ENCODE measurements at regions not wholly inside any gene's neighbourhood (a gene's known extent, or its start where the extent isn't known, plus 50 kb on each side); places are given as distances from the start of the nearest gene placed in this dataset.

DNA sequence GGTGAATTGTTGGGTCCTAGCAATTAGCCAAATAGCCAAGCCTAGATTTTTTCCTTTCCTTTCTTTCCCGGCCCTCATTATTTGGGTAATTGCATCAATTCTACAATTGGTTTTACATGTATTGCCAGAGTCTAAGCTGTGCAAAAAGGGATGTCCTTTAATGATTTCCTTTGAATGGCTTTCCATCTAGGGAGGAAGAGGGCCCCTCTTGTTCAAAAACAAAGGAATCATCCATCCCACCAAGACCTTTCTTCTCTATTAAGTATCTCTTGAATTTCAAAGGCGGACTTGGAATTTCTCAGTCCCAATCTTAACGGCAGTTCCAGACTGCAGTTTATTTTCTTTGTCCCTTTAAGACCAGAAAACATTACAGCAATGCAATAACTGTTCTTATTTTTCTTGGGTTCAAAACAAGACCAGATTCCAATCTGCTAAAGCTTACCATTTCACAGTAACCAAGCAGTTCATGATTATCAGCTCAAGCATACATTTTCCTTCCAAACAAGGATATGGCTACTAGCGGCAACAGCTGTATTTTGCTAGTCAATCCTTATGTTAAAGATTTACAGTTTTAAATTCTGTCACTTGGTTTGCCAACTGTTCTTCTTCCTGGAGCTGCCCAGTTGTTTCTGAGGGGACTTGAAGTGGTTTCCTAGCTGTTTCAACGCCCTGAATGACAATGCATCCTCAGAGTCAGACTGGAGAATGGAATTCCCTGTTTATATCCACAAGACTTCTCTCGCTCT is 91.4 kb upstream of the LRIG1 start:
- Histone ChIP-seq H3K4me1 (ENCODE audit: control insufficient read depth, insufficient read depth, low read length) (no peaks in the 10 kb centered on the region), H3K4me3 (ENCODE audit: low read length in 2 of 2) (no peak overlapping the region), H3K27ac (ENCODE audit: low read length) (no peak overlapping the region), H3K9ac (ENCODE audit: low read length in 2 of 2) (no peak overlapping the region), H3K36me3 (ENCODE audit: control insufficient read depth in 2 of 2, insufficient read depth in 2 of 2, low read length in 2 of 2) (no peaks in the 10 kb centered on the region), H3K9me3 (ENCODE audit: control insufficient read depth in 2 of 2, low read length in 2 of 2) (no peaks in the 10 kb centered on the region), H3K27me3 (ENCODE audit: control insufficient read depth in 1 of 2, insufficient read depth in 2 of 2, low read length in 2 of 2) (no peaks in the 10 kb centered on the region)

DNA sequence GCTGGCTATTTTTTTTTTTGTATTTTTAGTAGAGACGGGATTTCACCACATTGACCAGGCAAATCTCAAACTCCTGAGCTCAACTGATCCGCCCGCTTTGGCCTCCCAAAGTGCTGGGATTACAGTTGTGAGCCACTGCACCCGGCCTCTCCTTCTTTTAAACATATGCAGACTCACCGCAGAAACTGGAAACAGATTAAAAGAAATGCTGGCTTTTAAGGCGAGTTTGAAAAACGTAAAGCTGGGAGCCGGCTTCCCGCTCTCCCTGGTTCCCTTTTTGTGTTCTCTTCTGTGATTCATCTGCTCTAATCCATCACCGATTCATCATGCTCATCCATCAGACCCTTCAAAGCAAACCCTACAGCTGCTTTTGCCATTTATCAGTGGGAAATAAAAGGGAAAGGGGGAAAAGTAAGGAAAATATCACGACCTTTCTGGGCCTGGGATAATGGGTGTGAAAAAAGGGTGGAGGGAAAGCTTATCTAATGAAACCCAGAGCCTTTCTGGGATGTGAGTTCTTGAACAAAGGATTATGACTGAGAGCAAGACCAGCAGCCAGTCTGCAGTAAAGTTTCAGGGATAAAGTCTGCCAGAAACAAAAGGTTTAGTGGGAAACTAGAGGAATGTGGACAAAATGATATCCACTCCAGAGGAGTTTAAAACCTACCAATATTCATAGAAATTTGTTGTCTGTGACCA is 92.3 kb upstream of the LRIG1 start:
- H3K27me3 ChIP-seq (ENCODE audit: control insufficient read depth in 1 of 2, insufficient read depth in 2 of 2, low read length in 2 of 2) = no peaks in the 10 kb centered on the region
- H3K27ac ChIP-seq (ENCODE audit: low read length) = no peak overlapping the region
- H3K36me3 ChIP-seq (ENCODE audit: control insufficient read depth in 2 of 2, insufficient read depth in 2 of 2, low read length in 2 of 2) = no peaks in the 10 kb centered on the region
- no peaks in the 10 kb centered on the region for H3K9me3 ChIP-seq (ENCODE audit: control insufficient read depth in 2 of 2, low read length in 2 of 2)
- peaks cover under 1% of the 10 kb centered on the region for H3K4me1 ChIP-seq (ENCODE audit: control insufficient read depth, insufficient read depth, low read length)
- peak overlapping the region in 1 of 2 donors; percentile 50 for H3K4me3 ChIP-seq (ENCODE audit: low read length in 2 of 2)
- H3K9ac ChIP-seq (ENCODE audit: low read length in 2 of 2) = peak overlapping the region in 1 of 2 donors; percentile 30

DNA sequence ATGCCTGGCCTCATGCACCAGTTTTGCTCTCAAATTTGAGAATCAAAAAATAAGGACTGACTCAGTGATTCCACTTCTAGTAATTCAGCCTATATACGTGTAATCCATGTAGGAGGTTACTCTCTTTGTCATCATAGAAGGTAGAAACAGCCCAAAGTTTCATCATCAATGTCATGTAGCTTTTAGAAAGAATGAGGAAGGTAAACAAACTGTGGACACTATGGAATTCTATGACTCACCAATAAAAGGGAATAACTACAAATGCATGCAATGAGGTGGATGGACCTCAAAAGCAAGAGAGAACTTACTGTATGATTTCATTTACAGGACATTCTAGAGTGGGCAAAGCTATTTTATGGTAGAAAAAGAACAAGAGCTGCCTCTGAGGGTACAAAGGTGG is 93.2 kb upstream of the LRIG1 start:
- Histone ChIP-seq H3K36me3 (ENCODE audit: control insufficient read depth in 2 of 2, insufficient read depth in 2 of 2, low read length in 2 of 2) (no peaks in the 10 kb centered on the region), H3K9me3 (ENCODE audit: control insufficient read depth in 2 of 2, low read length in 2 of 2) (no peaks in the 10 kb centered on the region), H3K4me1 (ENCODE audit: control insufficient read depth, insufficient read depth, low read length) (peaks cover 8% of the 10 kb centered on the region), H3K9ac (ENCODE audit: low read length in 2 of 2) (no peak overlapping the region), H3K27me3 (ENCODE audit: control insufficient read depth in 1 of 2, insufficient read depth in 2 of 2, low read length in 2 of 2) (no peaks in the 10 kb centered on the region), H3K4me3 (ENCODE audit: low read length in 2 of 2) (no peak overlapping the region), H3K27ac (ENCODE audit: low read length) (no peak overlapping the region)

DNA sequence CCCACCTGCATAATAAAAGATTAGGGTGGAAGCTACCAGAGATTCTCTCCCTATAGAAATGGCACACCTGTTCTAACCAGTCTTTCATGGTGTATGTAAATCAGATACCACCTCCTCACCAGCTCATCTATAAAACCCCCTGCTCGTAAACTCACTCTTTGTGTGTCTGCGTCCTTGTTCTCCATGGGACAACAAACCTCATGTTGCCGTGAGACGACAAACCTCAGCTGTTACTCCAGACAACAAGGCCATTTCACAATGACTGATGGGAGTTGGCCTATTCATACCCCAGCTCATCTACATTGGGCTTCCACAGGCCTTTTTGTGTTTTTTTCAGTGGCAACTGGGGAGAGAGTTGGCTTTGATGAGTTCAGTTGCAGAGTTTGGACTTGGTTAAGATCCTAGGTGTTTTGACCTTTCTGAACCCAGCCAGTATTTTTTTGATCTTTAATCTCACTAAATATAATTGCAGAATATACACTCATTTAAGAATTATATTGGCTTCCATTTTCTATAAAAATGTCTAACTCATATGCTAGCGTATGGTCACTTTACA is 96.6 kb upstream of the LRIG1 start:
- Histone ChIP-seq H3K4me1 (ENCODE audit: control insufficient read depth, insufficient read depth, low read length) (peaks cover 8% of the 10 kb centered on the region), H3K27ac (ENCODE audit: low read length) (no peak overlapping the region), H3K4me3 (ENCODE audit: low read length in 2 of 2) (no peak overlapping the region), H3K9ac (ENCODE audit: low read length in 2 of 2) (no peak overlapping the region), H3K27me3 (ENCODE audit: control insufficient read depth in 1 of 2, insufficient read depth in 2 of 2, low read length in 2 of 2) (no peaks in the 10 kb centered on the region), H3K36me3 (ENCODE audit: control insufficient read depth in 2 of 2, insufficient read depth in 2 of 2, low read length in 2 of 2) (no peaks in the 10 kb centered on the region), H3K9me3 (ENCODE audit: control insufficient read depth in 2 of 2, low read length in 2 of 2) (no peaks in the 10 kb centered on the region)

DNA sequence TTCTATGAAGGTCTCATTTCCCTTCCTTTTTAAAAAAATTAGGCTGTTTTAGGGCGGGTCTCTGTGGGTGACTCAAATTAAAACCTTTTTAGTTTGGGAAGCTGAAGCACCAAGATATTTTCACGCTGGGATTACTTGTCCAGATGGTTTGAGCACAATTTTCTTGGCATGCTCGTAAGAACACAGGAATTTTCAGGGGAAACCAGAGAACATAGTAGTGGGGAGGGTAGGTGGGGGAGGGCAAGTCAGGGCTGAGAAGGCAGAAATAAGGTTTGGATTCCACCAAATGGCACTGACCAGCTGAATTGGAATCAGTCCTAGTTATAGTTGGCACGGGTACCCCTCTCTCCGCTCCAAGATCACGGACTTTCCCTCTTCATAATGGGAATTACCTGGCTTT is 97.3 kb upstream of the LRIG1 start:
- Histone ChIP-seq H3K9ac (ENCODE audit: low read length in 2 of 2) (no peak overlapping the region), H3K4me3 (ENCODE audit: low read length in 2 of 2) (no peak overlapping the region), H3K36me3 (ENCODE audit: control insufficient read depth in 2 of 2, insufficient read depth in 2 of 2, low read length in 2 of 2) (no peaks in the 10 kb centered on the region), H3K27ac (ENCODE audit: low read length) (no peak overlapping the region), H3K9me3 (ENCODE audit: control insufficient read depth in 2 of 2, low read length in 2 of 2) (no peaks in the 10 kb centered on the region), H3K27me3 (ENCODE audit: control insufficient read depth in 1 of 2, insufficient read depth in 2 of 2, low read length in 2 of 2) (no peaks in the 10 kb centered on the region), H3K4me1 (ENCODE audit: control insufficient read depth, insufficient read depth, low read length) (peaks cover 8% of the 10 kb centered on the region)

DNA sequence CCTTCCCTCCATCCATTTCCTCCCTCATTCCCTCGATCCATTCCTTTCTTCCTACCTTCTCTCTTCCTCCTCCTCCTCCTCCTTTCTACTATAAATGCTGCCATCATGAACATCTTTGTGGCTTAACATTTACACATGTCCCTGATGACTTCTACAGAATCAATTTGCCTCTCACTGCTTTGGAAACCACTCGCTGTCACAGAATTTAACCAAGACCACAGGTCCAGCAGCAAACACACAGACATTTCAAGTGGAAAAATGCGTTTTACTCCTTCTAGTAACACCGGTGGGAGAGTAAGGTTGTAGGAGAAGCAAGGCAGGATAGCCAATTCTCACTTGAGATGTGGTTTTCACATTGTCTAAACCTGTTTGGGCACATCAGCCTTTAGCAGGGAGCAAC is 101.4 kb upstream of the LRIG1 start:
- Histone ChIP-seq H3K9me3 (ENCODE audit: control insufficient read depth in 2 of 2, low read length in 2 of 2) (no peaks in the 10 kb centered on the region), H3K9ac (ENCODE audit: low read length in 2 of 2) (no peak overlapping the region), H3K36me3 (ENCODE audit: control insufficient read depth in 2 of 2, insufficient read depth in 2 of 2, low read length in 2 of 2) (no peaks in the 10 kb centered on the region), H3K27me3 (ENCODE audit: control insufficient read depth in 1 of 2, insufficient read depth in 2 of 2, low read length in 2 of 2) (no peaks in the 10 kb centered on the region), H3K4me3 (ENCODE audit: low read length in 2 of 2) (no peak overlapping the region), H3K27ac (ENCODE audit: low read length) (no peak overlapping the region), H3K4me1 (ENCODE audit: control insufficient read depth, insufficient read depth, low read length) (peaks cover 8% of the 10 kb centered on the region)

DNA sequence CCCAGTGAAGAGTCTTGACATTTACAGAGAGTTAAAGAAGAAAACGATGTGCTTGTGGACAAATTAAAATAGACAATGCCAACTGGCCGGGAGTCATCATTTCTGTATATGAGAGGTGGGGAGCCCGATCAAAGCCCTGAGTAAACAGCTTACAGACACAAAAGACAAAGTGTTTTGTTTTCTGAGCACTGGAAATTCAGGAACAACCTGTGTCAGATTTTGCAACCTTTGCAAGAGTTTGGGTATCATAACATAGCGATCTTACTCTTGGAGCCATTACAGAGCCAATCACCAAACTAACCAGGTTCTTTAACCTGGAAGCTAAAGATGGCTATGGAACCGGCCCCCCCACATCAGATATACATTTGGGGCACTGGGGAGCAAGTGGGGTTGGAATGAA is 101.9 kb upstream of the LRIG1 start:
- Histone ChIP-seq H3K4me3 (ENCODE audit: low read length in 2 of 2) (no peak overlapping the region), H3K27me3 (ENCODE audit: control insufficient read depth in 1 of 2, insufficient read depth in 2 of 2, low read length in 2 of 2) (no peaks in the 10 kb centered on the region), H3K4me1 (ENCODE audit: control insufficient read depth, insufficient read depth, low read length) (peaks cover 8% of the 10 kb centered on the region), H3K27ac (ENCODE audit: low read length) (no peak overlapping the region), H3K9me3 (ENCODE audit: control insufficient read depth in 2 of 2, low read length in 2 of 2) (no peaks in the 10 kb centered on the region), H3K36me3 (ENCODE audit: control insufficient read depth in 2 of 2, insufficient read depth in 2 of 2, low read length in 2 of 2) (no peaks in the 10 kb centered on the region), H3K9ac (ENCODE audit: low read length in 2 of 2) (no peak overlapping the region)

DNA sequence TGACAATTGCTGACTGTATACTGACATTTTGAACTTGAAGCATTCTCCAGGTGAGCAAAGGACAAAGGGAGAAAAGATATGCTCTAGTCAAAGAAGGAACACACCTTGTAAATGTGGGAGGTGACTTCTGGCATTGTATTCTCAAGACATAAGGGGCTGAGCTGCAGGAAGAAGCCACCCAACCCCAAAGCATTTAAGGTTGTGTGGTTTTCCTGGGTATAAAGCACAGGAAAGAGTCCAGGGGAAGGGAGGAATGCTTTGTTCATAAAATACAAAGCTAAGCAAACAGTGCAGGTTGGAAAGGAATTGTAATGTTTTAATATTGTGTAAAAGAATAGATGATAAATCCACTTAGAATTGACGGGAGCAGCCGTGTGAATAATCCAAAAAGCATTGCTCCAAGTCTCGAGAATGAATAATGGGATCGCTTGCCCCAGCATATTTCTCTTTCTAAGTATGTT is 102.4 kb upstream of the LRIG1 start:
- Histone ChIP-seq H3K9ac (ENCODE audit: low read length in 2 of 2) (no peak overlapping the region), H3K4me1 (ENCODE audit: control insufficient read depth, insufficient read depth, low read length) (peaks cover 7% of the 10 kb centered on the region), H3K27ac (ENCODE audit: low read length) (no peak overlapping the region), H3K9me3 (ENCODE audit: control insufficient read depth in 2 of 2, low read length in 2 of 2) (no peaks in the 10 kb centered on the region), H3K36me3 (ENCODE audit: control insufficient read depth in 2 of 2, insufficient read depth in 2 of 2, low read length in 2 of 2) (no peaks in the 10 kb centered on the region), H3K27me3 (ENCODE audit: control insufficient read depth in 1 of 2, insufficient read depth in 2 of 2, low read length in 2 of 2) (no peaks in the 10 kb centered on the region), H3K4me3 (ENCODE audit: low read length in 2 of 2) (no peak overlapping the region)

DNA sequence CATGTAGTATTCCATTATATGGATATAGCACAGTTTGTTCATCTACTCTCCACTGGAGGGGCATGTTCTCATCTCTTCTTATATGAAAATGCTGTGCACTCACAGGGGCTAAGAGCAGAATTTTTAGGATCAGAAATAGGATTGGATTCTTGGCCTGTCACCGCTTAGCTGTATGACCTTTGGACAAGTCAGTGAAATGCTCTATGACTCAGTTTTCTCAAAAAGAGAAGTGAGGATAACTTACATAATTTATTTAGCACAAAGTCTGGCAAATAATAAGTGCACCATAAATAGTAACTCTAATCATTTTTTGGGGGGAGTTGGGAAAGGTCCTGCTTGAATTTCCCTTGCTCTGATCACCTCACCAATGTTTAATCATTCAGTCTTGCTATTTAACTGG is 103.7 kb upstream of the LRIG1 start:
- Histone ChIP-seq H3K4me3 (ENCODE audit: low read length in 2 of 2) (no peak overlapping the region), H3K27me3 (ENCODE audit: control insufficient read depth in 1 of 2, insufficient read depth in 2 of 2, low read length in 2 of 2) (no peaks in the 10 kb centered on the region), H3K4me1 (ENCODE audit: control insufficient read depth, insufficient read depth, low read length) (no peaks in the 10 kb centered on the region)

DNA sequence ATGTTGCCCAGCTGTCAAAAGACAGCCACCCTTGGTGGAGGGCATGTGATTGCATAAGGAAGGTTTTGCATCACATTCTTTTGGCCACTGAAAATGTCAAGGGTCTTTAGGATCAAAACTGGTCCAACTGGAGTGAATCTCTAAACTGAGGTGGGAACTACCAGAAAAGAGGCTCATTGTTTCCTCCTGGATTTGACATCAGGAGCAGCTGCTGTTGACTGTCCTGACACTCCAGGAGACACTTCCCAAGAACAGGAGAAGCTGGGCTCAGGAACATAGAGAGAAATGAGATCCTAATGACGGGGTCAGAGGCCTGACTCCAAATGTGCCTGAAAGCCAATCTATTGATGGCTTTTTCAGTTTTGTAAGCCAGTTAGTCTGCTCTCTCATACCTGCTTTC is 105.3 kb upstream of the LRIG1 start:
- Histone ChIP-seq H3K4me1 (ENCODE audit: control insufficient read depth, insufficient read depth, low read length) (peaks cover 2% of the 10 kb centered on the region), H3K9ac (ENCODE audit: low read length in 2 of 2) (no peak overlapping the region), H3K27ac (ENCODE audit: low read length) (no peak overlapping the region), H3K9me3 (ENCODE audit: control insufficient read depth in 2 of 2, low read length in 2 of 2) (no peaks in the 10 kb centered on the region), H3K36me3 (ENCODE audit: control insufficient read depth in 2 of 2, insufficient read depth in 2 of 2, low read length in 2 of 2) (no peaks in the 10 kb centered on the region), H3K27me3 (ENCODE audit: control insufficient read depth in 1 of 2, insufficient read depth in 2 of 2, low read length in 2 of 2) (no peaks in the 10 kb centered on the region), H3K4me3 (ENCODE audit: low read length in 2 of 2) (no peak overlapping the region)

More for the DNA sequence above, 103.7 kb upstream of the LRIG1 start:
- Histone ChIP-seq H3K27ac (ENCODE audit: low read length) (no peak overlapping the region), H3K36me3 (ENCODE audit: control insufficient read depth in 2 of 2, insufficient read depth in 2 of 2, low read length in 2 of 2) (no peaks in the 10 kb centered on the region), H3K9me3 (ENCODE audit: control insufficient read depth in 2 of 2, low read length in 2 of 2) (no peaks in the 10 kb centered on the region), H3K9ac (ENCODE audit: low read length in 2 of 2) (no peak overlapping the region)

DNA sequence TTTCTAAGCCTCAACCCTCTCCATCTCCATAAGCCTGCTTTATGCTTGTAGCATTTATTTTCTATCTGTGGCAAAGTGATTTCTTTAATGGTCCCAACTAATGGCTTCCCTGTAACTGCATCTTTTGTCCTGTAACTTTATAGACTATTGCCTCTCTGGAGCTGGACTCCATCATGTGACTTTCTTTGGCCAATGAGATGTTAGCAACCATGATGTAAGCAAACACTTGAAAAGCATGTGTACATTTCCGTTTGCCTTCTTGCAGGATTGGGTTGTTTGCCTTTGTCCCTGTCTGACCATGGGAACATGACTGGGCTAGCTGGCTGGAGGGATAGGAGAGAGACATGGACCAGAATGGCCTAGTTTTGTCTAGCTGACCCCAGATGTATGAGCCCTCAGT is 106.0 kb upstream of the LRIG1 start:
- Histone ChIP-seq H3K27ac (ENCODE audit: low read length) (no peak overlapping the region), H3K27me3 (ENCODE audit: control insufficient read depth in 1 of 2, insufficient read depth in 2 of 2, low read length in 2 of 2) (no peaks in the 10 kb centered on the region), H3K9ac (ENCODE audit: low read length in 2 of 2) (no peak overlapping the region), H3K4me1 (ENCODE audit: control insufficient read depth, insufficient read depth, low read length) (peaks cover 2% of the 10 kb centered on the region), H3K4me3 (ENCODE audit: low read length in 2 of 2) (no peak overlapping the region), H3K9me3 (ENCODE audit: control insufficient read depth in 2 of 2, low read length in 2 of 2) (no peaks in the 10 kb centered on the region), H3K36me3 (ENCODE audit: control insufficient read depth in 2 of 2, insufficient read depth in 2 of 2, low read length in 2 of 2) (no peaks in the 10 kb centered on the region)
